GM18502 (cell line): ENCODE measurements at regions not wholly inside any gene's neighbourhood (a gene's known extent, or its start where the extent isn't known, plus 50 kb on each side); places are given as distances from the start of the nearest gene placed in this dataset.

ENCODE experiments used
- ATAC-seq: cut with Tn5 transposase; IDR thresholded peaks from one replicate; pipeline ENCODE4 v1.9.1; 2021; ENCODE audit warnings: mild to moderate bottlenecking; ENCODE audit not compliant: unreplicated experiment, poor library complexity

DNA sequence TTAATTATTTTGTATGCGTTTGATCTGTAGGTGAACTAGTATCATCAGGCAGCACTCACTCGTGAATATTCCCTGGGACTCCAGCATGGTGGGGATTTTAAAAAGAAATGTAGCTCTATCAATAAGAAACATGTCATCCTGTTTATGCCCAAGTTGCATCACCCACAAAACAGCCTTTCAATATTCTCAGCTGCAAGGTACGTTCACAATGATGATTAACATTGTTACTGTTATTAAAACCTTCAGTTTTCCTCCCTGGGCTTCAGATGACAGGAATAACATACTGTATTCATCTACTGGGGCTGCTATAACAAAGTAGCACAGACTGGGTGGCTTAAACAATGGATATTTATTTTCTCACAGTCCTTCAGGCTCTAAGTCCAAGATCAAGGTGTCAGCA, 87.9 kb upstream of the KLHL29 start:
- ATAC-seq, result no peak

DNA sequence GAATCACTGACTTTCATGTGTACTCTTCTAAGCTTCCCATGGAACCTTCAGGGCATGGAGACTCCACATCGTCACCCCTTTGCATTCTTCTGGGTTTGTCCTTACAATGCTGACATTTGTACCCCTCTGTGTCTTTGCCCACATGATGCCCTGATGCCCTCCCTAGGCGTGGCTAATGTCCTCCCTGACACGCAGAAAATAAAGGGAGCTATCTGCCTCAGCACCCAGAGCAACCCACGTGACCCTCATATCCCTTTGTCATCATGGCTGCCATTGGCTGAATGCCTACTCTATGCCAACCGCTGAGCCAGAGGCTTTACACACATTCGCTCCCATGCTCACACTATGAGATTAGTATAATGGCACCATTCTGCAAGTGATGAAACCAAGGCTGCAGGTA, 86.4 kb upstream of the KLHL29 start:
- ATAC-seq, result no peak

DNA sequence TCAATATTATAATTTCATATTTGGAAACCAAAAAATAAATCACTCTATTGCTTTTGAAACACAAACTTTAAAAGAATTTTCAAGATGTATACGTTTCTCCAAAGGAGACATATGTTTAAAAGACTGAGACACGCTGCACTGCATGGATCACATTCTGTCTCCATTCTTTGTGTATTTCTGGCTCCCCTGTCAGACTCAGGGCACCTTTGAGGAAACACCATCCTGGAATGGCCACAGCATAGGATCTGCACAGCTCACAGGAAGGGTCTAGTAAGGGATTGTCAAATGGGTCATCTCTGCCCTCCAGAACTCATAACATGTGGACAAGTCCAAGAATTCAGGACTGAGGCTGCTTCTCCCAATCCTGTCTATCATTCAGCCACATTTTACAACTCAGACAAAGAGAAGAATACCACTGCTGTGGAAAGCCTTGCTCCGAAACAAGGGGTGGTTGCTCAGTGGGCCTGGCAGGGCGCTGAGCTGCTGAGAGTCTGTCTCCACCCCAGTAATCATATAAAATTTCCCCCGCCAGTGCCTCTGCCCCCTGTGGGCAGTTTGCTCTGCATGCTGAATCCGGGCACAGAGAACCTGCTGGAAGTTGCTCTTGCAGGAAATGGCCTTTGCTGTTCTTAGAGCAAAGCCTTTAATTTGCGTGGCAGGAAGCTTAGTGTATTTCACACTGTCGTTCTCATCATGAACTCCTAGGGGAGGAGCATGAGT, 85.3 kb upstream of the KLHL29 start:
- no peak for ATAC-seq

DNA sequence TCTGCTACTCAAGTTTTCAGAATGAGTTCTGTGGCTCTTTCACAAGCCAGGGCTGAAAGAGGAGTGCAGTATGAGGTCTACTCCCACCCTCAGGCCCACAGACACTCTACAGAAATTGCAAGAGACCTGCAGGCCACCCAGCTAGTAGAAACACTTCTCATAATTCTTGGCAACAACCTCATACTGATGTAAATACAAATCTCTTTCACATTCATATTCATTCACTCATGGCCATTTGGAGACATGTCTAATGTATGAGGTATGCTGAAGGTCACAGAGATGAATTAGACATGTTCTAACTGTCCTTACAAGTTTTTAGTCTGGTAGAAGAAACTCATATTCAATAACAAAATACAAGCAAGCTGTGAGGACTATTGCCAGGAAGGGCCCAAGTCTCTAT, 83.8 kb upstream of the KLHL29 start:
- ATAC-seq, result no peak

DNA sequence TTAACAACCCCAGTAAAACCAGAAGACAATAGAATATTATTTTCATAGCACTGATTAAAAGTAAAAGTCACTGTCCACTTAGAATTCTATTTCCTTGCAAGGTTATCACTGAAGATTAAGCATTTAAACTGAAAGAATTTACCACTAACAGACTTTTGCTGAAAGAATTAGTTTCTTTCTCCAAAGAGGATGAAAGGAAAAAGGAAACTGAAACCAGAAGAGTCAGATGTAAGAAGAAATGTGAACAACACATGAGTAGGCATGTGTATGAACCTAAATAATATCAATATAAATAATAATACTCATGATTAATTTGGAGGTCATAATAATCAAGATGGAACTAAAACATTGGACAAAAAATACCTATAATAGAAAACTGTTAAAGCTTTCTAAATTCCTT, 82.4 kb upstream of the KLHL29 start:
- no peak for ATAC-seq

DNA sequence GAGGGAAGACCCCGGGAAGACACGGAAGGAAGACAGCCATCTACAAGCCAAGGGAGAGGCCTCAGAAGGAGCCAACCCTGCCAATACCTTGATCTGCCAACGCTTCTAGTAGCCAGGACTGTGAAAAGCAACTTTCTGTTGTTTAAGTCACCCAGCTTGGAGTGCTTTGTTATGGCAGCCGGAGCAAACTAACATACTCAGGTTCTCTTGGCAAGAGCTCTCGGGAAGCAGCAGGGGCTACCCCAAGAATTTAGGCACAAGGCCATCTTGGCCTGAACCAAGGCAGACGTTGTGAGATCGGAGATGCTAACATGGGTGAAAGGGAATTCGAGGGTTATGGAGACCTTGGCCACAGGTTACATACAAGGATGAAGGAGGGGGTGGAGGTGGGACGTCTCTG, 78.6 kb upstream of the KLHL29 start:
- no peak for ATAC-seq

DNA sequence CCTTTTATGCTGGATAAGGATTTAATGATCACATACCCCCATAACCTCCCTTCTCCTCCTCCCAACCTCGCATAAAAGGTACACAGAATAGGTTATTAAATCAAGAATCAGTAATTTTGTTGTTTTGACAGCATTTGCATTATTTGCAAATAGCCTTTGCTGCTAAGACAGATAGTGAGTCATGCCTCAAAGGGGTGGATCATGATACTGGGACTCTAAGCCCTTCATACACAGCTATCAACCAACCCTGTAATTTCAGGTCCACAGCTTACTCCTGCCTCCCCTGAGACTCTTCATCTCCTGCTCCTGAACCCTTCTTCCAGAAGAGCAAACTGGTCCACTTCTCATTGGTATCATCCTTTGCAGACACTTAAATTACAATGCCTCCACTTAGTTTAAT, 73.8 kb upstream of the KLHL29 start:
- no peak for ATAC-seq

DNA sequence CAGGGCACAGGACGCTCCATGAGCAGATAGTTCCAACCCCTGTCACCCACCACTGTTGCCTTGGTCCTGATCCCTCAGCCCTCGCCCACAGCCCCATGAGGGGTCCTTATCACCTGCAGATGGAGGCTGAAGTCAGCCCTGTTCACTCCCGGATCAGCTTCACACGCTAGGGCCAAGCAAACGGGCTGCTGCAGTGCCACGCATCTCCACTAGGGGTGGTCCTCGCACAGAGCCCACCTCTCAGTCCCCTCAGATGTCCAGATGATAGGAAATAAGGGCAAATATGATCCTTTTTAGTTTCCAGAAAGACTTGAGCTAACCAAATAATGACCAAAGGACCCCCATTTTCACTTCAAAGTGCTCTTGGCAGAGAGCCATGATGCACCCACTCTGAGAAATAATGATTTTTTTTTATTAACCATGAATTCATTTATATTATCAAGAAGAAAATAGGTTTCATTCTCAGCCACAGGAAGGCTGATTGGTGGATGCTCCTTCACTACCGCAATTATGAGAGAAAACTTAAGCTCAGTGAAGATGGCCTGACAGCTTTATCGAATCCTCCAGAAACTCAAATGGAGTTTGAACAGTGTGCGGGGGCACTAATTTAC, 71.9 kb upstream of the KLHL29 start:
- ATAC-seq, result peak; percentile 82

DNA sequence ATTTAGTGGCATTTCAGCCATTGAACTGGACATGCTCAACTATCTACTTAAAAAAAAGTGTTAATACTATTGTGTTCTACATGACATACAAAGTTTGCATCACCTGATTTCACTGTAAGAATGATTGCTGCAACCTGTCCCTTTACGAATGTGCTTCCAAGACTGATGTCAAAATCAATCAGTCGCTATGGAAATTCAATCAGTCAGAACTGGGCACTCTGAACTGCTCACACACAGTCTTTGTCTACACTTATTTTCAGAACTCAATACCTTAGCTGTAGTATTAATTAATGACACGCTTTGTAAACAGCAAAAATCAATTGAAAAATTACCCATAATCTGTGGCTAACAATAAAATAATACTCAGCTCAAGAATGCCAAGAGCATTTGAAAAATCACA, 70.3 kb upstream of the KLHL29 start:
- no peak for ATAC-seq

DNA sequence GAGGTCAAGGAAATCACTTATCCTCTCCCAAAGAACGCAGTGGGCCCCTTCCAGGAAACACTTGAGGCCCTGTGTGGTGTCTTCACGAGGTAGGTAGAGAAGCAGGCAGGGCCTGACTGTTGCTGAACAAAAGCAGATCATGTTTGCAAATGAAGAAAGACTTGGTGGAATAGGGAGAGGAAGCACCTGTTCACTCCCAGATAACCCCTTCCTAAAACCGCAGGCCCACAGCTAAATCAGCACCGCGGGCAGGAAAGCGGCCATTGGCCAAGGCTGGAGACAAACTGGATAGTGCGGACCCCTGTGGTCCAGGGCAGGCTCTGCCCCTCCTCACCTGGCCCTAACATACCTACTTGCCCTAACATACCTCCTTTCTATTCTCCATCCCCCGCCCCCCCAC, 64.9 kb upstream of the KLHL29 start:
- no peak for ATAC-seq

DNA sequence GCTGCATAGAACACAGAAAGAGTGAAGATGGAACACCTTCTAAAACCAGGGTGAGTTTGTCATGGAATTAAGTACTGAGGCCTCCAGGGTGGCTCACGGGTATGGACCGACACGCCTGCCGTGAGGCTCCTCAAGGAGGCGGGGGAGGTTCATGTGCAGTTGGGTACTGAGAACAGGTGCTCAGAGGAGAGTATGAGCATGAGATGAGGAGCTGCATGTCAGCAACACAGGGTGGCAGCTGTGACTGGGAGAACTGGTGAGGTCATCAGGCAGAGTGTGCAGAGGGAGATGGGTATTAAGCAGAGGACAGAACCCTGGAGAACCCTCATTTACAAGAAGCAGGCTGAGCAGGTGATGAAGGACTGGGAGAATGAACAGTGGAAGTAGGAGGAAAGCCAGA, 63.2 kb upstream of the KLHL29 start:
- ATAC-seq, result no peak

DNA sequence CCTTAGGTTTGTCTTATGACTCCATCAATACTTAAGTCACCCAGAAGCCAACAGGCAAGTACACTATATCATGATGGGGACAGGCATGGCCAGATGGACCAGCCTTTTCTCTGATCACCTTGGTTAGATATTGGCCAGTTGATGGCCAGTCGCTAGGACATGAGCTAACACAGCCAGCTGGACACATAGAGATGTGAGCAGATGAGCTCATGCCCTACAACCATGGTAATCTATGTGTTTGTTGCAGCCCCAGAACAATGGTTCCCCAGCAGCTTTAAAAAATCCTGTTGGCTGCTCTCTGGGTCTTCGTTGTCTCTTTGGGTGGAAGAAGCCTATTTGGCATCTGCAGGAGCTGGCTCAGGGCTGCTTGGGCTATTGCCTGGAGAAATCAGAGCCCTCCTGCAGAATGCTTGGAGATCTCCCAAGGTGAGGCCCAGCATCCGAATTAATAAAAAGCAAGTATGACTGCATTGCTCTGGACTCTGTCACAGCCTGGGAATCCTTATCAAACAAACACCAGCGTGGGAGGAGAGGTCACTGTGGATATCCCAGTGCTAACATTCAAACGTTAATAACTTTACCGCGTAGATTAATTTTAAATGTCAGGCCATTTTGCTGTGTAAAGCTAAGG, 62.3 kb upstream of the KLHL29 start:
- ATAC-seq, result no peak

DNA sequence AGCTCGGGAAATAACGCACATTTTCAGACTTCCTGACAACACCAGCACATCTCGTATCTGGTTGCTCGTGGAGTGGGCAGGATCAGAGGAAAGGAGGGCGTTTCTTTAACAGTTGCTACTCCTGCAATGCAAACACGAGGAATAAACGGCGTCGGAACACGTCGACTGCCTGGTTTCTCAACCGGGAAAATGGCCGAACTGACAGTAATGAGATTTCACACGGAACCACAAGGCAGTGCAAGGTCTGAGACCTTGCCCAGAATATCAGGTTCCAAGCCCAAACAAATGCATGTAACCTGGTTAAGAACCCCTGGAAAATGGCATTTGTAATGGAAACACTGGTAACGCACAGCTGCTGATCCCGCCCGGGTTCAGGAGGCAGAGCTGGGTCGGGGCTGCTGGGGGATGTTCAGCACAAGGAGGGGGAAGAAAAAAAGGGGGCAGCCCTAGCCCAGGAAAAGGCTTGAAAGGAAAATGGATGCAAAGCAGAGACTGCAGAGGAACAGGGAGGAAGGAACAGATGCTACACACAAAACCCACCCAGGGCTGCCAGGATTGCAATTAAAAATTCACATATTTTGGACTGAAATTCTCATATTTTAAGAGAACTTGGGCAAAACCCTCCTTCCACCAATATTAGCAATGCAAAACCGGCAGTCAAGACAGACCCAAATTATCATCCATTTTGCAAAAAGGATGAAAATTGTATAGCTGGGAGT, 61.6 kb upstream of the KLHL29 start:
- ATAC-seq, result no peak

DNA sequence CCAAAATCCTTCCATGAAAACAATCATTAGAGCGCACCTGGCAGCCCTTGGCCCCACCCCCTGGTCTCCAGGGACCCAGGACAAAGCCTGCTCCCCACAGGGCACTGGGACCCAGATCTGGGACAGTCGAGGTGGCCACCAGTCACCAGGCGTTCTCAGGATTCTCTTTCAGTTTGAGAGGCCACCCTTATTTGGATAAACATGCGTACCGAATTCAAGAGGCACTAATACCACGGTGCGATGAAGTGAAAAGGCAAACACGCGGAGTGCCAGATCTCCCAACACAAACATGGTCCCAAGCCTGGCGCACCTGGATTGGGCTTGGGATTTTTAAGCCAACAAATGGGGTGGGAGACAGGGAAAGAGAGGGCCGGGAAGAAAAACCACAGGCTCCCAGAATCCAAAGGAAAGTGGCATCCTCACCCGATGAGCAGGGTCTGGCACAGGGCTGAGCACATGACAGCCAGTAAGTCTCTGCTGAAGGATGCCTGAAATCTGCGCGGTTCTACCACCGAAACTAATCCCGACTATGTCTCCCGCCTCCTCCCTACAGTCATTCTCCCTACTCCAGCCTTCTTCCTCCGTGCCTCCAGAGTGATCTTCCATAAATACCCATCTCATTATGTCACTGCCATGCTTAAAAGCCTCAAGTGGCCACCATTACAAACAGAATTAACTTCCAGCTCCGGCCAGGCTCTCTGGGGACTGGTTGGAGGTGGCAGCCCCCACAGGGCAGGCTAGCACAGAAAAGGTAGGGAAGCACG, 60.9 kb upstream of the KLHL29 start:
- ATAC-seq, result no peak

DNA sequence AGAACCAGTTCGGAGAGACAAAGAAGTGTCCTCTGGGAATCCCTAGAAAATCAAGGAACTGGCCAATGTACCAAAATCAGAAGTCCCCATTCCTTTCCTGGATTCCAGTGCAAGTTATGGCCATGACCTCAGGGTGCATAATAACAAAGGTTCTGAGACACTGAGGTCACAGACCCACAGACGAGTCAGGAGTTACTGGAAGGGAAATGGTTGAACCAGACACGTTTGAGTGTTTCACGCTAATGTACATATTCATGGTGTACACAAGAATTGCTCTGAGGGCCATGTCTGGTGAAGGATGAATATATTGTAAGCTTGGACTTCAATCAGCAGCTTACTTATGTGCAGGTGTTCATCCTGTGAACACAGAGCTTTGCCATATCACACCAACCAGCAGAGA, 58.6 kb upstream of the KLHL29 start:
- no peak for ATAC-seq

DNA sequence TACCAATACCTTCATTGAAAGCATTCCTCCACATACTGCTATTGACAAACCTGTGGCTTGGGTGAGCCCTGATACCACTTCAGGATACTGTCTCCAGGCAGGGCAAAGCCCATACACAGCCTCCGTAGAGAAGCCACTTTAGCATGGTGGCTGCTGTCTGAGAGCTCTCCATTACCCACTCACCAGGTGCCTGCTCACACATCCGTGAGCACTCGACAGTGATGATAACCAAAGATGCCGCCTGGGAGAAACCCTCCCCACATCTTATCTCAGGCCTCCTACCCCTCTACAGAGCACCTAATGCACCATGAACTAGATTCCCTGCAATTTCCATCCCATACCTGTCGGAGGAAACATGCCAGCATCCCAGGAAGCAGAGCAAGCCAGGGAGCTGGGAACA, 57.6 kb upstream of the KLHL29 start:
- no peak for ATAC-seq

DNA sequence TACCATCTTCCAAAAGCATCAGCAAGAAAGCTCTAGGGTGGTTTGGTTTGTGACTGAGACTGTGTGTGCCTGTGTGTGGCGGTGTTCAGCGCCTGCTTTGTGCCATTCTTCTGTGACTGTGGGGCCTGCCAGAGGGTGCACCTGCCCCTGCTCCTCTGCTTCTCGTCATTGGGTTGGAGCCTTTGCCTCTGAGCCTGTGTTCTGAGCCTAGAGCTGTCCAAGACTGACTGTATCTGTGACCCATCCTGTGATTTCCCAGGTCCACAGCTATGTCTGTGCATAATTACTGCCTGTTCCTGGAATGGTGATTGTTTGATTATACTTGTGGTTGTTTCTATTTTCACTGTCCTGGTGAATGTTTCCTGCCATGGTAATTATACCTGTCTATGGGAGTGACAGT, 57.1 kb upstream of the KLHL29 start:
- no peak for ATAC-seq

DNA sequence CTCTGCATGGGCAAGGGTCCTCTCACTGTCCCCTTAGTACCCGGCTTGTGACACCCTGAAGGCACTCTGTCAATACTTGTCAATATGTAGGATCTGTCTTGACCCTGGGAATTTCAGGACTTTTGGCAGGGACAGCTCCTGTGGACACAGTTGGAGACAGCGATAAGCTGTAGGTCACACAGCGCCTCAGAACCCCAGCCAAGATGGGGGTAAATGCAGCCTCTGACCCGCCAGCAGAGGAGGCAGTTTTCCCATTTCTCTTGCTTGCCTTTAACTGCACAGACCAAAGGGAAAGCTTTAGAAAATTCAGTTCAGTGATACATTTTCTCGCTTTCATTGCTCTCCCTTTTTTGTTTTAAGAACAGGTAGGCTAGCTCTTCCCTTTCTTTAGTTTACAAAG, 54.8 kb upstream of the KLHL29 start:
- no peak for ATAC-seq
